Esophagus (tissue), 2 donors: ENCODE measurements at regions not wholly inside any gene's neighbourhood (a gene's known extent, or its start where the extent isn't known, plus 50 kb on each side); places are given as distances from the start of the nearest gene placed in this dataset.

ENCODE experiments used
- H3K27ac ChIP-seq, 2 donors: one replicate each; pipeline ENCODE4 v1.5.1; 2013; ENCODE audit warnings: low read depth in 2 of 2, mild to moderate bottlenecking in 2 of 2, inconsistent platforms in 1 of 2, low read length in 1 of 2, moderate library complexity in 1 of 2
- H3K27me3 ChIP-seq, 2 donors: one replicate each; pipeline ENCODE4 v1.6.1; 2013; ENCODE audit warnings: low read length in 2 of 2, control low read depth in 1 of 2, mild to moderate bottlenecking in 1 of 2; ENCODE audit not compliant: insufficient read depth in 2 of 2, control insufficient read depth in 1 of 2
- H3K36me3 ChIP-seq, 2 donors: one replicate each; pipeline ENCODE4 v1.6.1; 2013; ENCODE audit warnings: low read length in 1 of 2; ENCODE audit not compliant: control insufficient read depth in 2 of 2, insufficient read depth in 2 of 2
- H3K4me1 ChIP-seq, 2 donors: one replicate each; pipeline ENCODE4 v1.6.1; 2013; ENCODE audit warnings: low read length in 1 of 2; ENCODE audit not compliant: control insufficient read depth in 2 of 2, insufficient read depth in 2 of 2
- H3K4me3 ChIP-seq, 2 donors: one replicate each; pipeline ENCODE4 v1.5.1; 2013; ENCODE audit warnings: low read length in 2 of 2, mild to moderate bottlenecking in 2 of 2, low read depth in 1 of 2, moderate library complexity in 1 of 2
- H3K9me3 ChIP-seq, 2 donors: one replicate each; pipeline ENCODE4 v1.6.1; 2013; ENCODE audit warnings: mild to moderate bottlenecking in 2 of 2, low read depth in 1 of 2, low read length in 1 of 2, moderate library complexity in 1 of 2; ENCODE audit not compliant: control insufficient read depth in 2 of 2, insufficient read depth in 1 of 2
- WGBS, 2 donors: extraction: QIAGEN DNeasy Blood & Tissue Kit; methylation state at CpG; one replicate each; pipeline ENCODE4 v1.1.7; 2013; 5-methylcytosine and 5-hydroxymethylcytosine counted together
- donor health status: healthy with polysubstance abuse.
- donor health status: Bipolar disorder and iron deficiency.

DNA sequence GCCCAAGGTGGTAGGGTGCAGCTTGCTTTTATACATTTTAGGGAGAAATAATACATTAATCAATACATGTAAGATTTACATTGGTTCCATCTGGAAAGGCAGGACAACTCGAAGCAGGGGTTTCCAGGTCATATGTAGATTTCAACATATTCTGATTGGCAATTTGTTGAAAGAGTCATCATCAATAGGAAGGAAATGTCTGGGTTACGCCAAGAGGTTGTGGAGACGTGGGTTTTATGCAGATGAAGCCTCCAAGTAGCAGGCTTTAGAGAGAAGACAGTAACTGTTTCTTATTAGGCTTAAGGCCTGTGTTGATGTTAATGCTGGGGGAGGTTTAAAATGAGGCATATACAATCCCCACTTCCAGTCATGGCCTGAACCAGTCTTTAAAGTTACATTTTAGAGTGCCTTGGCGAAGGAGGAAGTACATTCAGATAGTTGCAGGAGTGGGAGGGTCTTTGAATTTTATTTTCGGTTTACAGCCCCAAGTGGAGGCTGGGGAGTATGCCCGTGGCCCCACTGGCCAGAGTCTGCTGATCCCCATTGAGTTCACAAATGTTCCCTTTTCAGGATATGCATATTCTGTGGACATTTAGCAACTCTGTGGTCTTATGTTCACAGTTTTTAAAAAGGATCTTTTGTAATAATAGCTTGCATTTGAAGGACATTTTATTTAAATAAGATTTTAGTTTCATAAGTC, 166.0 kb upstream of the GDF10 start:
- no peak overlapping the region for H3K27ac ChIP-seq
- no peaks in the 10 kb centered on the region for H3K27me3 ChIP-seq
- H3K4me1 ChIP-seq, result no peaks in the 10 kb centered on the region
- H3K4me3 ChIP-seq, result no peak overlapping the region
- WGBS, 2 donors, result 77 to 79% methylated on average over 6 of the region's 6 CpGs
- H3K9me3 ChIP-seq, result no peaks in the 10 kb centered on the region
- no peaks in the 10 kb centered on the region for H3K36me3 ChIP-seq

DNA sequence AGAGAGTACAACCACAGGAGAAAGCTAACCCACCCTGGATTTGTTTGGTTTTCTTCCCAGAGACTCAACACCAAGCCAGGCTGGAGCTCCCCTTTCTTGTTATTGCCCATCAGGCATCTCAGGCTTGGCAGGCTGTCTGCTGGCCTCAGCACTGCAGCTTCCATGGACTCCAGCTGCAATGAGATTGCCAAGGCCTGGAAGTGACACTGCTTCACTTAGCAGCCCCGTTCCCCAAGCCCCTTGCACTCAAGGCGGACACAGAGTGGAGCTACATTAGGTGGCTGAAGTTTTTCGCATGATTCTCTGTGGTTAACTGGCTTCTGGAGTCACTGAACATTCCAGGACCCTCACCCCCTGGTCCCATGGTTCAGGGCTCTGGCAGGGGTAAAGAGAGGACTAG, 163.1 kb upstream of the GDF10 start:
- H3K36me3 ChIP-seq, result no peaks in the 10 kb centered on the region
- H3K27me3 ChIP-seq, result no peaks in the 10 kb centered on the region
- WGBS, 2 donors, result 79 to 85% methylated on average over 3 of the region's 3 CpGs
- H3K4me3 ChIP-seq, result no peak overlapping the region
- H3K27ac ChIP-seq, result no peak overlapping the region
- H3K4me1 ChIP-seq, result no peaks in the 10 kb centered on the region
- H3K9me3 ChIP-seq, result no peaks in the 10 kb centered on the region

DNA sequence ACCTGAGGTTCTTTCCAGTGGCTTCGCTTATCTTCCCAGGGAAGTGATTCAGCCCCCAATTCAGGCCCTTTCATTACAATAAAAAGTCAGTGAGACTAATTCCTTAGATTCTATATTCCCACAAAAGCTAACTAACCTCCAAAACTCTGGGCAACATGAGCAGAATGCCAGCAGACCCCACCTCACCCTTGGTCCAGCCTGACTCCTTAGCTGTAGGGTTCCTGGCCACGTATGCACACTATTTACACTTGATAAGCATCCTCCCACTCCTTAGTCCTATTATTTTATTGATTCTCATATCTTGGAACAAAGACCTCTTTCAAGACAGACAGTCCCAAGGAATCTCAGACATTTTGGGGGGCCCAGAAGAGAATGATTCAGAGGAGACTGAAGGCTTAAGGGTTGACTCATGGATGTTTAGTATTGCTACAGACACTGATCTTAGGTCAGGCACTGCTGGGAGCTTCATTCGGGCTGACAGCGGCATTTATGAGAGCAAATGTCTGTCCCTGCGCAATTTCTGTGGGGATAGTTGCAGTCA, 162.6 kb upstream of the GDF10 start:
- Histone ChIP-seq H3K4me3 (no peak overlapping the region), H3K4me1 (no peaks in the 10 kb centered on the region), H3K36me3 (no peaks in the 10 kb centered on the region), H3K27ac (no peak overlapping the region), H3K27me3 (no peaks in the 10 kb centered on the region), H3K9me3 (no peaks in the 10 kb centered on the region)
- 85 to 86% methylated on average over 5 of the region's 5 CpGs for WGBS, 2 donors

DNA sequence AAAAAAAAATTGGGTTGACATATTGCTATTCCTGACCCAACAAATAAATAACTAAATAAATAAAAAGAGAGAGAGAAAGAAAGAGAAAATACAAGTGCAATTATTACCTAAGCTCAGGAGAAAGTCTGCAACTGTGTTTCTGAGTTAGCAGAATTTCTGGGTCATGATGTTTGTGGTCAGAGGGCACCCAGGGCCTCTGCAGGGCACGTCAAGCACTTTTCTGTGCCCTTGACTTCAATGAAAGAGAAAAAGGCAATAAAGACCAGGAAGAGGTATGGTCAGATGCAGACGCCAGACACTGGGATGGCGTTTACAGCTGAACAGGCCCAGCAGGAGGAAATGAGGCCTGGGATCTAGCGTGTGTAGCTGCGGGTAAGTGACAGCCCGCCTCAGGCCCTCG, 160.9 kb upstream of the GDF10 start:
- WGBS, 2 donors, result 80 to 81% methylated on average over 7 of the region's 7 CpGs
- no peak overlapping the region for H3K27ac ChIP-seq
- H3K27me3 ChIP-seq, result no peaks in the 10 kb centered on the region
- H3K4me1 ChIP-seq, result no peaks in the 10 kb centered on the region
- H3K36me3 ChIP-seq, result no peaks in the 10 kb centered on the region
- no peaks in the 10 kb centered on the region for H3K9me3 ChIP-seq
- no peak overlapping the region for H3K4me3 ChIP-seq

DNA sequence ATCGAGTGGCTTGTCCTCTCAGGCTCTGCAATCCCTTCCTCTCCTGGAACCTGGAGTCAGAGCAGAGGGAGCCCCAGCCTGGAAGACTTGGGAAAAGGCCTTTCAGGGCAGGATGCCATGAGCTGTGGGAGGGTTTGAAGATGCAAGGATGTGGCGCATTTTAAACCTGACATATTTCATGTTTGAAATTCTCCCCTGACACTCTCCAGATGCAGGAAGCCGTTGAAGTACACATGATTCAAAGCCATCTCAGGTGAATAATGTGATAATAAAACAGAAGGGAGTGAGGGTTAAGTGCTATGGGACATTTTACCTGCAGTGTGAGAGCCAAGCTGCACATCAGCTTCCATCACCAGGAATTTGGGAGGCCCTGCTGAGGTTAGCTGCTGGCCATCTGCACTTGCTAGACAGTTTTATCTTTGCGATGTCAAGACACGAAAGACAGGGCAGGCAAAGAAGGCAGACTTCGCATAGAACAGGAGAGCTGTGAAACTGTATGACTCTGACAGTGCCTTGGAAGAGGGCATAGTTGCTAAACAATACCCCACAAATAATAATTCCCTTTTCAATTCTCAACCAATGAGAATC, 159.1 kb upstream of the GDF10 start:
- Histone ChIP-seq H3K36me3 (no peaks in the 10 kb centered on the region), H3K4me3 (no peak overlapping the region), H3K27ac (no peak overlapping the region), H3K9me3 (no peaks in the 10 kb centered on the region), H3K27me3 (no peaks in the 10 kb centered on the region), H3K4me1 (no peaks in the 10 kb centered on the region)
- 83 to 85% methylated on average over 6 of the region's 6 CpGs for WGBS, 2 donors

DNA sequence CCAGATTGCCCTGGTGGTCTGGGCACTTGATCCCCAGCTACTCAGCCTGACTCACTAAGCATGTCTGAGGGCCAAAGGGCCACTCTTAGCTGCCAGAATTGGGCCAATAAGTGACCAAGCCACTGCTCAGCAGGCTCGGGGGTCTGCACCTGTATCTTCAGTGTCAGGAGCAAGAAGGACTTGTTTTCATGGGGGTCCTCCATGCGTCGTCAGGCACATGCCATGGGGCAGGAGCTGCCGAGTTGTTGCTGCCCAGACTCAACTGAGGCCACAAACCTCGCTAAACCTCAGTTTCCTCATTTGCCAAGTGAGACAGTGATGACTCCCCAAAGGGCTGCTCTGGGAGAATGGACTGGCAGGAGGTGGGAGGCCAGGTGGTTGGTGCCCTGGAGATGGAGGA, 158.6 kb upstream of the GDF10 start:
- no peaks in the 10 kb centered on the region for H3K9me3 ChIP-seq
- H3K36me3 ChIP-seq, result no peaks in the 10 kb centered on the region
- H3K27ac ChIP-seq, result no peak overlapping the region
- peaks cover under 1 to 4% of the 10 kb centered on the region in 2 donors for H3K4me1 ChIP-seq
- H3K27me3 ChIP-seq, result no peaks in the 10 kb centered on the region
- WGBS, 2 donors, result 89% methylated on average over 5 of the region's 5 CpGs
- H3K4me3 ChIP-seq, result no peak overlapping the region

DNA sequence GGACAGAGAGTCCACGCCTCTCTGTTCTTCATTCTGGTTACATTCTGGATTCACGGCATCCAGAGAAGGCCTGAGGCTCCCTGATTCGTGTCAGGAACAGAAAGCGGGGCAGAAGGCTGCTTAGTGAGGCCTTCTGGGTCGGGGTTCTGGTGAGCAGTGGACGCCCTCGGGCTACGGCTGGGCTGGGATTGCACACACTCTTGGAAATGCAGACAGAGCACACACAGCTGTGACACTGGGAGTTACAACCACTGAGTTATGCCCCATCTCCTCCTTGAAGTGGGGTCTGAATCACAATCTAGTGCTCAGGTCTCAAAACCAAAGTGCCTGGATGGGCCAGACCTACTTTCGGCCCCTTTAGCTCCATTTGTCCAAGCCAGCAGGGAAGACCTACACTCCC, 156.9 kb upstream of the GDF10 start:
- no peak overlapping the region for H3K4me3 ChIP-seq
- H3K9me3 ChIP-seq, result no peaks in the 10 kb centered on the region
- WGBS, 2 donors, result 83 to 88% methylated on average over 9 of the region's 9 CpGs
- H3K27ac ChIP-seq, result no peak overlapping the region
- peaks cover 2 to 7% of the 10 kb centered on the region in 2 donors for H3K4me1 ChIP-seq
- H3K36me3 ChIP-seq, result no peaks in the 10 kb centered on the region
- H3K27me3 ChIP-seq, result no peaks in the 10 kb centered on the region

DNA sequence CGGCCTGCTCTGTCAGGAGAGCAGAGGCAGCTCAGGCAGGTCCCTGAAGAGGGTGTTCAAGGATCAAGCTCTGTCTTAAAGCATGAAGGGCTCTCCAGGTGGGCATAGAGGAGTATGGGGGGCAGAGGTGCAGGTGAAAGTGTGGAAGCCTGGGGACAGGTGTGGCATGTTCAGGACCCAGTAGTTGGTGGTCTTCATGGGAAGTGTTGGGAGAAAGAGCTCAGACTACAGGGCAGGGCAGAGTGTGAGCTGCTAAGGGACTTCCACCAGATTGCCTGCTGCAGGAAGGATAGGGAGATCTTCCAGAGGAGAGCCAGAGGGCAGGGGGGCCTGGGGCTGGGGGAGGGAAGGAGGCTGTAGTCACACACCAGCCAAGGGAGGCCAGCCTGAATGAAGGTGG, 156.5 kb upstream of the GDF10 start:
- Histone ChIP-seq H3K4me3 (no peak overlapping the region), H3K27ac (no peak overlapping the region), H3K36me3 (no peaks in the 10 kb centered on the region), H3K4me1 (peaks cover 2 to 7% of the 10 kb centered on the region in 2 donors), H3K9me3 (no peaks in the 10 kb centered on the region), H3K27me3 (no peaks in the 10 kb centered on the region)
- WGBS, 2 donors, result 85 to 88% methylated on average over 1 of the region's 1 CpG

DNA sequence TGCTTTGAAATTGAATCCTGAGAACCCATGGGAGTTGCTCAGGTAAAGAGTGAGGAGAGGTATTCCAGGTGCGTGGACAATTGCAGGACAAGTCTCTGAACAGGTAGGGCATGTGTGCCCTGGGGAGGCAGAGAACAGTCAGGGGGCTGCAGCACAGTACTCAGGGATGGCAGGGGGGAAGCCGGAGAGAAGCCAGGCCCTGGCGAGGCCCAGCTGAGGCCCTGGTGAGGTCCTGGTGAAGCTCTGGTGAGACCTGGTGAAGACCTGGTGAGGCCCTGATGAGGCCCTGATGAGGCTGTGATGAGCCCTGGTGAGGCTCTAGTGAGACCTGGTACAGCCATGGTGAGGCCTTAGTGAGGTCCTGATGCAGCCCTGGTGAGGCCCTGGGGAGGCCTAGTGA, 155.5 kb upstream of the GDF10 start:
- H3K27ac ChIP-seq, result no peak overlapping the region
- WGBS, 2 donors, result 91 to 96% methylated on average over 3 of the region's 3 CpGs

More for the DNA sequence above, 155.5 kb upstream of the GDF10 start:
- no peaks in the 10 kb centered on the region for H3K36me3 ChIP-seq
- no peak overlapping the region for H3K4me3 ChIP-seq
- H3K27me3 ChIP-seq, result no peaks in the 10 kb centered on the region
- no peaks in the 10 kb centered on the region for H3K9me3 ChIP-seq
- peaks cover 2 to 7% of the 10 kb centered on the region in 2 donors for H3K4me1 ChIP-seq
